Activated naive CD8-positive, alpha-beta T cell treated with anti-CD3 and anti-CD28 coated beads, Interleukin-2, amount 50 U/mL, for 24 hours (primary cell): ENCODE measurements at regions not wholly inside any gene's neighbourhood (a gene's known extent, or its start where the extent isn't known, plus 50 kb on each side); places are given as distances from the start of the nearest gene placed in this dataset.

Experiments
- ATAC-seq: fragments of 150-1000 bp; cut with Tn5 transposase; one replicate; pipeline ENCODE4 v1.10.0; 2021
- DNase-seq: peaks from one replicate; pipeline ENCODE4 v3.0.0; 2021
- H3K27ac Mint-ChIP-seq: one replicate; pipeline ENCODE4 v1.8.0; 2021; ENCODE audit warnings: mild to moderate bottlenecking, mixed read lengths
- H3K27me3 Mint-ChIP-seq: one replicate; pipeline ENCODE4 v1.8.0; 2021; ENCODE audit warnings: mixed read lengths
- H3K36me3 Mint-ChIP-seq: one replicate; pipeline ENCODE4 v1.8.0; 2021; ENCODE audit warnings: low read depth, mixed read lengths
- H3K4me1 Mint-ChIP-seq: one replicate; pipeline ENCODE4 v1.8.0; 2021; ENCODE audit warnings: mixed read lengths
- H3K4me3 Mint-ChIP-seq: one replicate; pipeline ENCODE4 v1.8.0; 2021; ENCODE audit warnings: mild to moderate bottlenecking, moderate library complexity, mixed read lengths
- H3K9me3 Mint-ChIP-seq: one replicate; pipeline ENCODE4 v1.8.0; 2021; ENCODE audit warnings: mixed read lengths

GRCh38 chr12:67909681-67910080 lies 79.6 kb upstream of the IFNG-AS1 start:
- Mint-ChIP-seq H3K4me3 (no peak overlapping the region), H3K4me1 (no peaks in the 10 kb centered on the region), H3K27ac (no peak overlapping the region), H3K27me3 (peaks cover 1% of the 10 kb centered on the region), H3K36me3 (no peaks in the 10 kb centered on the region), H3K9me3 (peaks cover 13% of the 10 kb centered on the region)
- DNase-seq (no peak), ATAC-seq (no peak)

DNA sequence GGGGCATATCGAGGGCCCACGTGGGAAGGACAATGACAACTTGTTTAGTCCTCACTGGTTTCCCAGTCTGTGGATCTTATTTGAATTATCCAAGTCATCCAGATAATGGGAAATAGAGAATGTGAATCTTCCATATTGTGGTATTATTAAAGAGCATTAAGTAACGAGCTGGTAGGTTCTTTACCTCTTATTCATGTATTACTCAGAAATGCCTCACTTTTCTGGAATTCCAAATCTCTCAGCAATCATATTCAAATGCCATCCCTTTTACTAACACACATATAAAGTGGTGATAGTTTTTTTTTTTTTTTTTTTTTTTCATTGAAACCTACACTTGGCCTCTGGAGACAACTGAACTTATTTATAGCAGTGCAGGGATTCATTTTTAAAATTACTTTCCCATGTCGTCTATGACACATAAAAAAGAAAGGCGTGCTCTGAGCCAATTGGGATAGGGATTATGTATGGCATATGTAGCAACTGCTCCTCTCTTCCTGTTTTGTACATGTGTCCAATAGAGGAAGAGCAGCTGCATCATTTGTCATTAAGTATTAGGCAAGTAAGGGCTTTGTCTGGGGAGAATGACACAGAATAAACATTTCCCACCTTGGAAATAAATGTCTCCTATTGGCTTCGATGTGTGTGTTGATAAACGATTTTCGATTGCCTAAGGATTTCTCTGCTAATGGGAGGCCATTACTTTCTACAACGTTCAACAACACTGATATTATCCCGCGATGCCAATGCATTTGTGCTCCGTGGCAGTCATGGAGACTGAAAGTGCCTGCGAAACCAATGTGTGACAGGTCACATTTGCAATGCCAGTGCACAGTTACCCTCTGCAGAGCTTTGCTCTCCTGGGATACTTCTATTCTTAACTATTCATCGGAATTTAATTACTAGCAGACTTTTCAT lies 78.6 kb upstream of the IFNG-AS1 start:
- DNase-seq (no peak), ATAC-seq (no peak)
- H3K27me3 Mint-ChIP-seq, result peaks cover 1% of the 10 kb centered on the region
- peaks cover 13% of the 10 kb centered on the region for H3K9me3 Mint-ChIP-seq
- H3K4me1 Mint-ChIP-seq, result no peaks in the 10 kb centered on the region
- no peak overlapping the region for H3K27ac Mint-ChIP-seq
- no peak overlapping the region for H3K4me3 Mint-ChIP-seq
- H3K36me3 Mint-ChIP-seq, result no peaks in the 10 kb centered on the region

- Mint-ChIP-seq H3K27ac (no peak overlapping the region), H3K9me3 (peaks cover 13% of the 10 kb centered on the region), H3K27me3 (peaks cover 1% of the 10 kb centered on the region), H3K4me3 (no peak overlapping the region), H3K4me1 (no peaks in the 10 kb centered on the region), H3K36me3 (no peaks in the 10 kb centered on the region)
- ATAC-seq (no peak), DNase-seq (no peak)
Measured at GRCh38 chr12:67911275-67911600, 78.0 kb upstream of the IFNG-AS1 start.

GRCh38 chr12:67911789-67912188 lies 77.5 kb upstream of the IFNG-AS1 start:
- Mint-ChIP-seq H3K4me3 (no peak overlapping the region), H3K4me1 (peaks cover 4% of the 10 kb centered on the region), H3K27ac (no peak overlapping the region), H3K27me3 (peaks cover 1% of the 10 kb centered on the region), H3K36me3 (no peaks in the 10 kb centered on the region), H3K9me3 (peaks cover 9% of the 10 kb centered on the region)
- DNase-seq, result no peak
- no peak for ATAC-seq

DNA sequence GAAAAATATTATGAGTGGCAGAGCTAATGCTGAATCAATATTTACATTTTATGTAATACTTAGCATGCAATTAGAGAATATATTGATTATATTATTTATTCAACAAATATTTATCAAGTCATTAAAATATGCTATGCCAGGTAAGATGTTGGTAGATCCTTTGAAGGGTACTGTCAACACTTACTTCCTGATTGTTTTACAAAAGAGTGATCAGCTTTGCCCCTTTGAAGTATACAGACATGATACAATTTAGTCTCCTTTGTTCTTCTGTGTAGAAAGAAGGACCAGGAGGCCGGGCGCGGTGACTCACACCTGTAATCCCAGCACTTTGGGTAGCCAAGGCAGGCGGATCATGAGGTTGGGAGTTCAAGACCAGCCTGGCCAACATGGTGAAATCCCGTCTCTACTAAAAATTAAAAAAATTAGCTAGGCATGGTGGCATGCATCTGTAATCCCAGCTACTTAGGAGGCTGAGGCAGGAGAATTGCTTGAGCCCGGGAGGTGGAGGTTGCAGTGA lies 73.9 kb upstream of the IFNG-AS1 start:
- Mint-ChIP-seq H3K27me3 (peaks cover 1% of the 10 kb centered on the region), H3K9me3 (peaks cover 5% of the 10 kb centered on the region), H3K36me3 (no peaks in the 10 kb centered on the region), H3K4me3 (no peak overlapping the region), H3K27ac (no peak overlapping the region), H3K4me1 (peaks cover 6% of the 10 kb centered on the region)
- DNase-seq, result no peak
- ATAC-seq, result no peak

DNA sequence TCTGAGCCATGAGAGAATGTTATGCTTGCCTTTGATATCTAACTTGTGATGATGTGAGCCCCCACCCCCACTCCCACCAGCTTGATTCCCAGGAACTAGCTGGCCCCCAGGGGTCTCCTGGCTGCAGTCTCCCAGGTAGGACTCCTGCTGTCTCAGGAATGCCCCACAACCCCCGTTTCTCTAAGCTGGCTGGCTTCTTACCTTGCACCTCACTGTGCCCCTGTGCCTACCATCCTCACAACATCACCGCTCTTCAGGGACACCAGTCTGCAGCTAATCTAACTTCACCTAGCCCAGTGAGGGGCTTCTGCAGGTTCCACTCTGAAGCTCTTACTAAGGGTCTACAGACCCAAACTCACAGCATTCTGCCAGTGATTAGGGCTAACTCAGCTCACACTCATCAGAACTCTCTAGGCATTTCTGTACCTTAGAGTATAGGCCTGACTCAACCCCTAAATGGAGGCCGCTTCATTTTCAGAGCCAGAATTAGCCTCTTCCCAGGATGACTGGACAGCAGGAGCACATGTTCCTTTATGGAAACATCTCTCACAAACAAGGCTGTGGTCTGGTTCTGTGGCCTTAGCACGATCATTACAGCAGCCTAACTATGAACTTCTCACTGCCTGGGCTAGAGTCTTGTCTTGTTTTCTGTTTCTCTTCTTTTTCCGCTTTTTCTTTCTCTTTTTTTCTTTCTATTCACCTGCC lies 72.8 kb upstream of the IFNG-AS1 start:
- Mint-ChIP-seq H3K4me3 (no peak overlapping the region), H3K27me3 (peaks cover 1% of the 10 kb centered on the region), H3K4me1 (peaks cover 6% of the 10 kb centered on the region), H3K27ac (no peak overlapping the region), H3K36me3 (no peaks in the 10 kb centered on the region), H3K9me3 (peaks cover 4% of the 10 kb centered on the region)
- ATAC-seq (no peak), DNase-seq (no peak)

- no peaks in the 10 kb centered on the region for H3K27me3 Mint-ChIP-seq
Measured at GRCh38 chr12:67917811-67918210, 71.4 kb upstream of the IFNG-AS1 start.

DNA sequence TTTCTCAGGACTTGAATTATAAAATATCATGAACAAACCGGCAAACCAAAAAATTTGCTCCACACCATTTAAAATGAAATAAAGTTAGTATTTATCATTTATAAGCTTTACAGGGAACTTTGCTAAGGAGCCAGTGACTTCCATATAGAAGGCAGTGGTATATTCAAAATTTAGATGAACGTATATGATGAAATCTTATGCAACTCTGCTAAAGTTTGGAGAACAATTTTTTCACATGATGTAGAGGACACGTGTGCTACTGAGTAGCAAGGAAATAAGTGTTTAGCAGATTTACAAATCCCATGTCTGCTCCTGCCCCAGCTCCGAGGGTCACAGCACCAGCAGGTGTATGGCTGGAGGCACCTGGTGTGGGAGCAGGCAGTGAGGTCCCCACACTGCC lies 70.8 kb upstream of the IFNG-AS1 start:
- Mint-ChIP-seq H3K4me1 (peaks cover 6% of the 10 kb centered on the region), H3K4me3 (no peak overlapping the region), H3K27me3 (no peaks in the 10 kb centered on the region), H3K36me3 (no peaks in the 10 kb centered on the region), H3K9me3 (no peaks in the 10 kb centered on the region), H3K27ac (no peak overlapping the region)
- DNase-seq (no peak), ATAC-seq (no peak)

More at GRCh38 chr12:67917811-67918210, 71.4 kb upstream of the IFNG-AS1 start:
- H3K4me1 Mint-ChIP-seq, result peaks cover 6% of the 10 kb centered on the region
- H3K27ac Mint-ChIP-seq, result no peak overlapping the region
- ATAC-seq, result no peak
- no peaks in the 10 kb centered on the region for H3K36me3 Mint-ChIP-seq
- no peak overlapping the region for H3K4me3 Mint-ChIP-seq
- no peaks in the 10 kb centered on the region for H3K9me3 Mint-ChIP-seq
- no peak for DNase-seq

- no peak for ATAC-seq
- Mint-ChIP-seq H3K36me3 (no peaks in the 10 kb centered on the region), H3K27ac (no peak overlapping the region), H3K27me3 (no peaks in the 10 kb centered on the region), H3K4me1 (peaks cover 6% of the 10 kb centered on the region), H3K4me3 (no peak overlapping the region), H3K9me3 (no peaks in the 10 kb centered on the region)
- DNase-seq, result no peak
Measured at GRCh38 chr12:67919406-67919805, 69.8 kb upstream of the IFNG-AS1 start.

DNA sequence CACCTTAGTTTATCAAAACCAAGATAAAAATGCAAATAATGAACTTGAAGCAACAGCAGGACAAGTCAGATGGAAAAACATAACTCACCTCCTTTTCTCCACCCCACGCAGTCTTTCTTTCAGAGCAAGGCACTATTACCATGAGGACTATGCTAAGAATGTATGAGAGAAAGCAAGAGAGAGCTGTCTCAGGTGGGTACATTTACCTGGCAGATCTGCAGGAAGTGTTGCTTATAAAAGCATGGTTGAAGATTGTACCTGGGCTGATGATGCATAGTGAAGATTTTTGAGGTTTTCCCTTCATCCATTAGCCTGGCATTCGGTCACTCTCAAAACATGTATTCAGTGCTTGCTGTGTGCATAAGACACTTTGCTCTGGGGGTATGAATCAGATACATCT lies 68.8 kb upstream of the IFNG-AS1 start:
- Mint-ChIP-seq H3K27ac (no peak overlapping the region), H3K9me3 (no peaks in the 10 kb centered on the region), H3K27me3 (no peaks in the 10 kb centered on the region), H3K4me3 (no peak overlapping the region), H3K36me3 (no peaks in the 10 kb centered on the region), H3K4me1 (peaks cover 7% of the 10 kb centered on the region)
- no peak for DNase-seq
- peak; percentile 20 for ATAC-seq

- DNase-seq, result no peak
- no peak for ATAC-seq
Measured at GRCh38 chr12:67921286-67921685, 68.0 kb upstream of the IFNG-AS1 start.

DNA sequence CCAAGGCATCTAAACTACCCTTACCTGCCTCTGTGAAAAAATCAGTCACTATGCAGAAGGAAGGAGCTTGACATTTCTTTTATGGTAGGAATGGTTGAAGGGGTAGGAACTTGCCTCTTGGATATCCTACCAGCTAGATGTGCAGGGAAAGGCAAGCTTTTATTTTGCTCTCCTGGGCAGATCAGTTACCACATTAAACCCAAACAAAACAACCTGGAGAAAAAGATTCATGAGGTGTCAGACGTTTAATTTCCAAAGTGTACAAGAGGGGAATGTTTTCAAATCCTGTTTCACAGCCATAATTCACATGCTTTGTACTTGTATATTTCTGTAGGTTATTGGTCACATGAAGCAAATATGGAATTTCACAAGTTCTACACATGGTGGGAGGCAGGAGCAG lies 67.0 kb upstream of the IFNG-AS1 start:
- no peaks in the 10 kb centered on the region for H3K27me3 Mint-ChIP-seq

More at GRCh38 chr12:67921286-67921685, 68.0 kb upstream of the IFNG-AS1 start:
- H3K27me3 Mint-ChIP-seq, result no peaks in the 10 kb centered on the region
- H3K27ac Mint-ChIP-seq, result no peak overlapping the region
- H3K36me3 Mint-ChIP-seq, result no peaks in the 10 kb centered on the region
- H3K9me3 Mint-ChIP-seq, result no peaks in the 10 kb centered on the region
- H3K4me3 Mint-ChIP-seq, result no peak overlapping the region
- peaks cover 10% of the 10 kb centered on the region for H3K4me1 Mint-ChIP-seq

DNA sequence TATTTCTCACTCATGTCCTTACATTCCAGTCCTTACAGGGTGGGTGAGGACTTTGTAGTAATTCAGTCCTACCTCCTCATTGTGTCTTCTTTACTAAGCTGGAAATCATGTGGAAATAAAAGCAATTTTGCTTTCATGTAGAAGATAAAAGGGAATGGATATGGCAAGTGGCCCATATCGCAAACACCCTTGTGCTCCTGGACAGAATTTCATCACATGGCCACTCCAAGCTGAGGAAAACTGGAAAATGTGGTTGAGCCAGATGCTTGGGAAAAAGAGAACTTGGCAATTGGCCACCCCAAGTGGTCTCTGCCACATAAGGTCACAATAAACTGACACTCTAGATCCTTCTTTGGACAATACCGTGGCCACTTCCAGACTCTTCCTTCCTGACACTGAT lies 64.2 kb upstream of the IFNG-AS1 start:
- DNase-seq (no peak), ATAC-seq (no peak)
- Mint-ChIP-seq H3K36me3 (no peaks in the 10 kb centered on the region), H3K27ac (no peak overlapping the region), H3K4me3 (no peak overlapping the region), H3K27me3 (no peaks in the 10 kb centered on the region), H3K9me3 (no peaks in the 10 kb centered on the region), H3K4me1 (peaks cover 4% of the 10 kb centered on the region)

More for the DNA sequence above, 67.0 kb upstream of the IFNG-AS1 start:
- Mint-ChIP-seq H3K4me3 (no peak overlapping the region), H3K9me3 (no peaks in the 10 kb centered on the region), H3K4me1 (peaks cover 7% of the 10 kb centered on the region), H3K36me3 (no peaks in the 10 kb centered on the region), H3K27ac (no peak overlapping the region)
- DNase-seq (no peak), ATAC-seq (no peak)

DNA sequence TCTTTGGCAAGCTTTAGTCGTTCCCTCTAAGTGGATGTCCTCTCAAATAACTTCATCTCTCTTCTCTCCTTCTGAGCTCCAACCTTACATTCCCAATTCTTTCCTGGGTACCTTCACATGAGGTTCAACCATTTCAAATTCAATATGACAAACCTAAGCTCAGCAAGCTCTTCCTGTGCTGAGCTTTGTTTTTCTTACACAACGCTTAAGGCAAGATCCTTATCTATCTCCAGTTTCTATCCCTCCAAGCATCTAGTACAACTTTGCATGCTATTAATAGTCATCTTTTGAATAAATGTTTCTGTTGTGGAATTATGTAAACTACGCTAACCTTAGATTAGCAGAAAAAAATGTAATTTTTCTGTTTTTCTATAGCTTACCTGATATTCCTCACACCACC lies 63.7 kb upstream of the IFNG-AS1 start:
- no peak overlapping the region for H3K27ac Mint-ChIP-seq
- no peaks in the 10 kb centered on the region for H3K36me3 Mint-ChIP-seq
- no peaks in the 10 kb centered on the region for H3K27me3 Mint-ChIP-seq
- H3K4me1 Mint-ChIP-seq, result peaks cover 4% of the 10 kb centered on the region
- ATAC-seq (no peak), DNase-seq (no peak)
- no peaks in the 10 kb centered on the region for H3K9me3 Mint-ChIP-seq
- no peak overlapping the region for H3K4me3 Mint-ChIP-seq

GRCh38 chr12:67926063-67926462 lies 63.2 kb upstream of the IFNG-AS1 start:
- no peaks in the 10 kb centered on the region for H3K27me3 Mint-ChIP-seq
- ATAC-seq, result no peak

More at GRCh38 chr12:67926063-67926462, 63.2 kb upstream of the IFNG-AS1 start:
- no peak for DNase-seq
- H3K4me3 Mint-ChIP-seq, result no peak overlapping the region
- H3K4me1 Mint-ChIP-seq, result peaks cover 4% of the 10 kb centered on the region
- no peak overlapping the region for H3K27ac Mint-ChIP-seq
- H3K9me3 Mint-ChIP-seq, result no peaks in the 10 kb centered on the region
- H3K36me3 Mint-ChIP-seq, result no peaks in the 10 kb centered on the region
